GM18861 (cell line): ENCODE measurements at regions not wholly inside any gene's neighbourhood (a gene's known extent, or its start where the extent isn't known, plus 50 kb on each side); places are given as distances from the start of the nearest gene placed in this dataset.
"Not testable (repeated sequence)": the region's sequence is repeated elsewhere in the genome, so short reads cannot be mapped to it uniquely, and the experiment has no call there.

Source experiments
- ATAC-seq: cut with Tn5 transposase; IDR thresholded peaks from one replicate; pipeline ENCODE4 v1.9.1; 2021; ENCODE audit not compliant: unreplicated experiment

DNA sequence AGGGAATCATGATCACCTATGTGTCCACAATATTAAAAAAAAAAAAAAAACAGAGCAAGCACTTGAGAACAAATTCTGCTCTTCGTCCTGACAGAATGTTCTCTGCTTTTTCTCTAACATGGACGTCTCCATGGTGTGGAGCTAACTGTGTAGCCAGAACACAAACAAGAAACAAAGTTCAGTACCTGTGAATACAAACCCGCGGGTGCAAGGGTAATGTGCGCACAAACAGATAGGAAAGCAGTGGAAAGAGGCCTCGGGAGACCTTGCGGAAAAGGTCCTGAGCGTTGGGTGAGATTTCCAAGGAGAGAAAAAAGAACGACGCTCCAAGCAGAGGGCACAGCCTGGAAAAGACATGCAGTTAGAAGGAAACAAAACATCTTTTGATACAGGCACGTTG is 92.0 kb upstream of the TBL1X start:
- ATAC-seq = no peak

DNA sequence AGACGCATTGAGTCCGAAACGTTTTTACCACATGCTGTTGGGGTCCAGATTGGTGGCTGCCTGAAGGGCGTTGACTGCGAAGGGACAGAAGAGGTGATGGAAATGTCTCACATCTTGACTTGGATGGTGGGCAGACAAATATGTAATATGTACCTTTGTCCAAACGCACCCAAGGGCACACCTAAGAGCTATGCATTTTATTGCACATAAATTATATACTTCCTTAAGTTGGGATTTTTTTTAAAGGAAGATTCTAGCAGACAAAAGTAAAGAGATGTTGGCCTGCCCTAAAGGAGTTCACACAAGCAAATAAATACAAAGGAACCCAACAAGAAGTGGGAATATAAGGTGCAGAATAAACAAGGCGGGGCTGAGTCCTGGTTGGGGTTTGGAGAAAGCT is 91.1 kb upstream of the TBL1X start:
- ATAC-seq = no peak

DNA sequence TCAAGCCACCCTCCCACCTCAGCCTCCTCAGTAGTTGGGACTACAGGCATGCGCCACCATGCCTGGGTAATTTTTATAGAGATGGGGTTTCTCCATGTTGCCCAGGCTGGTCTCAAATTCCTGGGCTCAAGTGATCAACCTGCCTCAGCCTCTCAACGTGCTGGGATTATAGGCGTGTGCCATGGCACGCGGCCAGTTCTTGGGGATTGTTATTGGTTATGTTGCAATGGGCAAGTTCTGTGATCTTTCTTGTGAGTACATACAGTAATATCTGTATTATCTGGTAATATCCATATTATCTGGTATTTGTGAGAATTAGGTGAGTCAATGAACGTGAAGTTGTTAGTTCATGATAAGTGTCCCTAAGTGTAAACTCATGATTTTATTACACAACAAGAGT is 90.3 kb upstream of the TBL1X start:
- ATAC-seq = no peak

DNA sequence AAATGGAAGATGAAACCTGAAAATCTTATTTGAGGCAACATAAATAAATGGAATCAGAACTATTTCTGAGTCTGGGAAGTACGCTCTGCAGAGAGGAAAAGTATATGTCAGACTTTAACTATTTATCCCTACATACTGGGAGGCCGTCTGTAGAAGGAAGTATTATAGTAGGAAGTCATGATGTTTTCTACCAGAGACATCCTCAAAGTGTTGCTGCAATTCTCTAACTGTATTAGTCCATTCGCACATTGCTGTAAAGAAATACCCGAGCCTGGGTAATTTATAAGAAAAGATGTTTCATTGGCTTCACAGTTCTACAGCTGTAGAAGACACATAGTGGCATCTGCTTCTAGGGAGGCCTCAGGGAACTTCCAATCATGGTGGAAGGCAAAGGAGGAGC is 88.7 kb upstream of the TBL1X start:
- no peak for ATAC-seq

DNA sequence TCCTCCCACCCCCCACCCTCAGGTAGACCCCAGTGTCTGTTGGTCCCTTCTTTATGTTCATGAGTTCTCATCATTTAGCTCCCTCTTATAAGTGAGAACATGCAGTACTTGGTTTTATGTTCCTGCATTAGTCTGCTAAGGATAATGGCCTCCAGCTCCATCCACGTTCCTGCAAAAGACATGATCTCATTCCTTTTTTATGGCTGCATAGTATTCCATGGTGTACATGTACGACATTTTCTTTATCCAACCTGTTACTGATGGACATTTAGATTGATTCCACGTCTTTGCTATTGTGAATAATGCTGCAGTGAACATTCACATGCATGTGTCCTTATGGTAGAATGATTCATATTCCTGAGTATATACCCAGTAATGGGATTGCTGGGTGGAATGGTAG is 87.6 kb upstream of the TBL1X start:
- ATAC-seq = not testable (repeated sequence)

DNA sequence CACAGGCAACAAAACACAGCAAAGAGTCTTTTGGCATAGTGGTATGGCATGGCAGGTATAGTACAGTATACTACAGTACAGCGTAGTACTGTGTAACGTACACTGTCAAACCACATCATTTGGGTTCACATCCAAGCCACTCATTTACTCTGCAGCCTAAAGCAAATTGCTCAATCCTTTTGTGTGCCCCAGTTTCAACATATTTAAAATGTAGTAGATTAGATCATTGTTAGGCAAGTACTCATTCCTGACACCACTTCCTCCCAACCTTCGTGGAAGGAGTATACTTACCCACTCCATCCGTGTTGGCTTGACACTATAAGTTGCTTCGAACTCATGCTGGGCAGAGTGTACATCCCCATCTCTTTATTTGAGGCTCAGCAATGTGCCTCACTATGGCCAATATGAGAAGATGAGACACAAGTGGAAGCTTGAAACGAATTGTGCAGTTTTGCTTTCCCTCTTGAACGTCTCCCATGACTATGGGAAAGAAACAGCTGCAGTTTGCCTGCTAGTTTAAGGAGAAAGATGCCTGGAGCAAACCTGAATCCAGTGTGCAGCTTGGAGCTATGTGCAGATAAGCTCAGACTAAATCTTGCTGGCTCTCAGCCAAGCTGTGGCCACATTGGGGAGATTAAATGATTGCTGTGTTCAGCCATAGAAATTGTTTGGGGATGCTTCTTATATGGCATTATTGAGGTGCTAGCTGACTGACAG is 85.7 kb upstream of the TBL1X start:
- no peak for ATAC-seq

DNA sequence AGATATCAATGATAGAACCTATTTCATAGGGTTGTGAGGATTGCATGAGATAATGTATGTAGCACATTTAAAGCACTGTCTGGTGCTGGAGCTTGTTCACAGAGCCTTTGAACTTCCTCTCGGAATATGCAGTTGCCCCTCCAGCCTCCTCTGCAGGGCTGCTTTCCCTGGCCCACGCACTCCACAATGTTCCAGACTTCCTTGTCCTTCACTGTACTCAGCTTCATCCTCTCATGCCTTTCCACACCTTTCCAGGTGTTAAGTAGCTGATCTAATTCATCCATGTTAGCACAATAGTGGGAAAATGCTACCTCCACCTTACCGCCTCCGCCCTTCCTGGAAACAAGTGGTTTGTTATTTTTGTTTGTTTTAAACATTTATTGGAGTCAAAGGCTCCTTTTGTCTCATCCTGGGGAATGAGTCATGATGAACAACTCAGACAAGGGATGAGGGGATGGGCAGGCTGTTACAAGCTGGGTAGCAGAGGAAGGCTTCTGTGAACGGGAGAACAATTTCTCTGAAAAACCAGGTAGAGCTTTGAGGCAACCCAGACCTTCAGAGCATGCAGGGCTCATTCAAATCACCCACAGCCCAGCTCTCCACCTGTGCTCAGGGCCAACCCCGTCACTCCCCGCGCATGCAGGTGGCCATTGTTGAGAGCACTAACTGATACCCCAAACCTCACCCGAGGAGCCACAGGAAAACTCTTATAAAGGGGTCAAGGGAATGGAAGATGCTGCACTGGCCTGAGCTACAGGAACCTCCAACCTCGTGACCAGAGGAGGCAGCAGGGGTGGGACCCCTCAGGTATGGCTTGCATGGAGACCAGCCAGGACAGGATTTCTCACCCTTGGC is 84.9 kb upstream of the TBL1X start:
- no peak for ATAC-seq

DNA sequence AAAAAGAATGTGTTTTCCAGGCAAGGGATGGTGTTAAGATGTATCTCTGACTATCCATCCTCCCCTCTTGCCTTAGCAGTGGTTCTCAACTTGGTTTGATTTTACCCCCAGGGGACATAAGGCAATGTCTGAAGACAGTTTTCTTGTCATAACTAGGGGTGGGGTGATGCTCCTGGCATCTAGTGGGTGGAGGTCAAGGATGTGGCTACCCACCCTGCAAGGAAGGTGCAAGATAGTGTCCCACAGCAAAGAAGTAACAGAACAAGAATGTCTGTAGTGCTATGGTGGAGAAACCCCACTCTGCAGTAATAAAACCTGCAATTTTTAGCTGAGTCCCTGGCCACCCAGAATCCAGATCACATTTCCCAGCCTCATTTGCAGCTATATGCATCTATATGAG is 81.2 kb upstream of the TBL1X start:
- ATAC-seq = no peak

DNA sequence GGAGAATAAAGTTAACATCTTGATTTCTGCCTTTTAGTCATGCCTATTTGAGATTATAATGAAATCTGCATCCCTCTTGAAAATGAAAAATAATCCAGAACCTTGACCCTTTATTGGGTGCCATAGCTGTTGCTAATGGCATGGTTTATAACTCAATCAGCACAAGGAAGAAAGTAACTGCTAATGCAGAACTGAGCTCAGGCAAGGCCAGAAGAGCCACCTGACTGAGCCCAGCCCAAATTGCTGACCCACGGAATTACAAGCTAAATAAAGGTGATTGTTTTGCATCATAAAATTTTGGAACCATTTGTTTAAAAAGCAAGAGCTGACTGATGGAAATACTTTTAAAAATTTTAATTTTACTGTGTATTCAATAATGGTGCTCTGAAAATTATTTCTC is 76.4 kb upstream of the TBL1X start:
- no peak for ATAC-seq

DNA sequence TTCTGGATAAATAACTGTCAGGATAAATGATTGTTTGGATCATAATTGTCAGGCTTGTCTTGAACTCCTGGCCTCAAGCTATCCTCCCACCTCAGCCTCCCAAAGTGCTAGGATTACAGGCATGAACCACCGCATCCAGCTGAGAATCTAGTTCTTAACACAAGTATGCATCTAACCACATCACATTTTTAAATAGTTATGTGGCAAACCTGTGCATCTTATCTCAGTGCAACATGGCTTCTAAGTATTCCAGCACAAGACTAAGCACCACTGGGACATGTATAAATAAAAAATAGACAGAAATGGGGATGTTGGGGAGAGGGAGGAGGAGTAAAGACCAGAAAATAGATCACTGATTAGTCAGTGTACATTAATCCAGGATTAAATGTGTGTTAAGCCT is 74.7 kb upstream of the TBL1X start:
- no peak for ATAC-seq

DNA sequence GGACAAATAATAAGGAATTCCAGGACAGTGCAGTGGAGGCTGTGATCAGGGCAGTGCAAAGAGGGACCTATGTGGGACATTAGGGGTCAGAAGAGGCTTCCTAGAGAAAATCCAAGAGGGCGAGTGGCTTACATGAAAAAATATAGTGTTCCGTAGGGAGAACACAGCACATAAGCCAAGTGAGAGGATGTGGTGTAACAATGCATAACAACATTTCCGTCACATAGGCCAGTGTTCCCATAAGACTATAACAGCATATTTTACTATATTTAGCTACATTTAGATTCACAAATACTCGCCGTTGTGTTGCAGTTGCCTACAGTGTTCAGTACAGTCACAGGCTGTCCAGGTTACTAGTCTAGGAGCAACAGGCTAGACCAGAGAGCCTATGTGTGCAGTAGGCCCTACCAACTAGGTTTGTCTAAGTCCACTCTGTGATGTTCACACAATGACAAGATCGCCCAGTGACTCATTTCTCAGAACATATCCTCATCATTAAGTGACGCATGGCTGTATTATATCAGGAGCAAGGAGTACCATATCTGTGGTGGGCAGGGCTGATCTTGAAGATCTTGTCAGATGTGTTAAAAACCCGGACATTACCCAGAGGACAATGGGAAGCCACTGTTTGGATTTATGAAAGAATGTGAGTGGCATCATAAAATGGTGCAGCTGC is 74.0 kb upstream of the TBL1X start:
- ATAC-seq = no peak

DNA sequence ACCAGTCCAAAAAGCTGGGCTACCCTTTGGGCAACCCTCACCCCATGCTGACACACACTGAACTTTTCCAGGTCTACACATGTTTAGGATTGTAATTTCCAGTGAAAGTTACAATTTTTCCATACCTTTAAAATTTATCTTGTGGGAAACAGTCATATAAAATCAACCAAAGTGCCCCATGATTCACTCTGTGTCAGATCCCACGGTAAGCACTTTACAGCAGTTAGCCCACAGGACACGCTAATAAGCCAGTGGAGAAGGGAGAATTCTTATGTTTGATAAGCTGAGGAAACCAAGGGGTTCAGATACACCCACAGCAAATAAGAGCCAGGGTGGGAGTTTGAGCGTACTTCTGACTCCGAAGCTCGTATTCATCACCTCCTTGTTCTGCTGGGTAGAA is 72.4 kb upstream of the TBL1X start:
- no peak for ATAC-seq

DNA sequence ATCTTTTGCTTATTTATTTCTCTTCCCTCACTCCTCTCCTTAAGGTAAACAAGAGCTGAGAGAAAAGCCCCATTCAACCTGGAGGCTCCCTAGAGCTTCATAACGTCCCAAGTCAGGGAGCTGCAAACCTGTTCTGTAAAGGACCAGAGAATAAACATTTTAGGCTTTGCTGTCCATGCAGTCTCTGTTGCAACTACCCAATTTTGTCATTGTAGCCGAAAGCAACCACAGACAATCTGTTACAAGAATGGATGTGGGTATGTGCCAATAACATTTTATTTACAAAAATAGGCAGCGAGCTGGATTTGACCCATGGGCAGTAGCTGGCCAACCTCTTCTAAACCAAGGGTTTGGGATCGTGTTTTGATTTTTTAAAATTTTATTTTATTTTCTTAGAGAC is 71.3 kb upstream of the TBL1X start:
- ATAC-seq = no peak

DNA sequence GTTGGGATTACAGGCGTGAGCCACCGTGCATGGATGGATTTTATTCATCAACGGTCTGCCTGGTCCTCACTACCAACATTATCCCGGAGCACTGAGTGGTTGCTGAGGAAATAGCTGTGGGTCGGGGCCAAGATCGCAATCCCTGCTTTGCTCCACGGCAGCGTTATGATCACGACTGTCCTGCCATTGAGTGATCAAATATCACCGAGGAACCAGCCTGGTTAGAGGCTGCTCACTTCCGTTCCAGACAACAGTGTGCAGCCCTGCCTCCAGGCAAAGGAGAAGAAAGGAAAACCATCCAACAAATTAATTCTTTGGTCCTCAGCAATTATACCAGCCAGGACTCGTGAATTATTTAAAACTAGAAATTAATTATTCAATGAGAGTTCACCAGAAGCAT is 70.6 kb upstream of the TBL1X start:
- no peak for ATAC-seq

DNA sequence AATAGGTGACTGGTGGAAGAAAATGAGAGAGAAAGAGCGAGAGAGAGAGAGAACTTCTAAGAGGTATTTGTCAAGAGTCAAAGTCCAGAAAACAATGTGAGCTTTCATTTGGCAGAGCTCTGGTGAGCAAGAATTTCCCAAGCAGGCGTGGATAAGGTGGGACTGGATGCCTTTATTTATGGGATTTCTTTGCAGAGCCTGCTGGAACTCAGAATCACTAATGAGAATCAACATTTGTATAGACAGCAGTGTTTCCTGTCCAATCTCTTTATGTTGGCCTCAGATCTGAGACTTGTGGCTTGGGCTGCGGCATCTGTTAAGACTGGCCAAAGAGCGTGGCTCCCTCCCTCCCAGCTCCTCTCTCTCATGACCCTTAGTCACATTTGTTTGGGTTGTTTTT is 67.9 kb upstream of the TBL1X start:
- no peak for ATAC-seq

DNA sequence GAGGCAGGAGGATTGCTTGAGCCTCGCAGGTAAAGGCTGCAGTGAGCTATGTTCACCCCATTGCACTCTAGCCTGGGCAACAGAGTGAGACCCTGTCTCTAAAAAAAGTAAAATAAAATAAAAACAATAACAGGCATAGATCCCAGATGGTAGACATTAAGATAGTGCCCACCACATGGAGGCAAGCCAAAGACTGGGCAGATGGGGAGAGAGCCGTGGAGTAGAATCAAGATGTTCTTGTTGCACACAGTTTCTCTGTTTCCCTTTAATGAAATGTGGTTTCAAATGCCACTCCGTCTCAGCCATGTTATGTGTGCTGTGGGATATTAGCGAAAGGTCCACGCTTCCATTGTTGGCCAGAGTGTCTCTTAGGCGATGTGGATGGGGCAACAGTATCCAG is 63.8 kb upstream of the TBL1X start:
- ATAC-seq = no peak

DNA sequence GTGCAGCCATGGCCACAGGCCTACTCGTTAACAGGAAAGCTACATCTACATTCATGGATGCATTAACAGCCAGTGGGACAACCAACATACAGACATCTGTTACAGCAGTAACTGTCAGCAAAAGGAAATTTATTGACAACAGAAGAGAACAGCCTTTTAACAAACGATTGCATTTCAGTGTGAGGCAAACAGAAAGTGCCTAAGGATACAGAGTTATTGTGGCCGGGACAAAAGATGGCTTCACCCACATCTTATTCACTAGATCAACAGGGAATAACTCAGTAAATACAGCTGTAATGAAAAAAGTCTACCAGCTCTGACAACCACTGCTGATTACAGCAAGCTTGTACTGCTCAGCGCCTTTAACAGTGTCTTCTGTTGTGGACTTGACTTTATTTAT is 61.5 kb upstream of the TBL1X start:
- no peak for ATAC-seq

DNA sequence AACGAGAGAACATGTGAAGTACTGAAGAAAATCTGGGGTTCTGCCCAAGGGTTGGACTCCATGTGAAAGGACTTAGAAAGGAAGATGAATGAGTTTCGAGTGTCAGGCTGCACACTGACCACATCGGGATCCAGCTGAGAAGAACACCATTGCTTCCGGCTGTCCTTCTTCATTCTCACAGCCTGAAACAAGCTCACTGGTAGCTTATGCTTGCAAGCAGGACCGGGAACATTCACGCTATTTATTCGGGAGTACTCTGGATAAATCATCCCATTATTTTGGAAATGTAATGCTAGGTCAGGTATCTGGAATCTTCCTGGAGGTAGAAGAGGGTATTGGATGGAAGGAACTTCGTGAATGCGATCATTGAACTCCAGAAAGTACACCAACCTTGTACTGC is 59.2 kb upstream of the TBL1X start:
- not testable (repeated sequence) for ATAC-seq

DNA sequence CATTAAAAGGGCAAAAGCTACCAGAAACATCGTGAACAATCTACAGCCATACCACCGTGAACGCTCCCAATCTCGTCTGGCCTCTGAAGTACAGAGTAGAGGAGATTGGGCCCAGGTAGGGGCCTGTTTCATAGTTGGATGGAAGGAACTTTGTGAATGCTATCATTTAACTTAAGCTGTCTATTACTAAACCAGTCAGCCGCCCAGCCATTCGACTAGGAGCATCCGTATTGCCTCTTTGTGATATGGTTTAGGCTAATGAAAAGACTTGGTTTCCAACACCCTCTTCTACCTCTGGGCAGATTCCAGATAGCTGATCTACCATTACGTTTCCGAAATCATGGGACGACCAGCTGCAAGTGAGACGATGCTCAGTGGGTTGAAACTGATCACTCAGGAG is 54.0 kb upstream of the TBL1X start:
- not testable (repeated sequence) for ATAC-seq

DNA sequence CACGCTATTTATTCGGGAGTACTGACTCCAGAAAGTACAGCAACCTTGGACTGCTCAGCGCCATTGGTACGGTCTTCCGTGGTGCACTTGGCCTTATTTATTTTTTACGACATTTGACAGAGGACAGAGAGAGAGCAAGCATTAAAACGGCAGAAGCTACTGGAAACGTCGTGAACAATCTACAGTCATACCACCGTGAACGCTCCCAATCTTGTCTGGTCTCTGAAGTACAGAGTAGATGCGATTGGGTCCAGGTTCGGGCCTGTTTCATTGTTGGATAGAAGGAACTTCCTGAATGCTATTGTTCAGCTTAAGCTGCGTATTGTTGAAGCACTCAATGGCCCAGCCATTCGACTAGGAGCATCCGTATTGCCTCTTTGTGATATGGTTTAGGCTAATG is 53.2 kb upstream of the TBL1X start:
- not testable (repeated sequence) for ATAC-seq

DNA sequence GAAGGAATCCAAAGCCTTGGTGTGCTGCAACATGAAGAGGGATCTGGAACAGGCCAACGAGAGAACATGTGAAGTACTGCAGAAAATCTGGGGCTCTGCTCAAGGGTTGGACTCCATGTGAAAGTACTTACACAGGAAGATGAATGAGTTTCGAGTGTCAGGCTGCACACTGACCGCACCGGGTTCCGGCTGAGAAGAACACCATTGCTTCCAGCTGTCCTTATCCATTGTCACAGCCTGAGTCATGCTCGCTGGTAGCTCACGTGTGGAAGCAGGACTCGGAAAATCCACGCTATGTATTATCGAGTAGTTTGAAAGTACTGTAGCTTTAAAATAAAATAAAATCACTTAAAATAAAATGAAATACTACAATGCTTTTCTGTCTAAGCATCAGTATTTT is 50.4 kb upstream of the TBL1X start:
- no peak for ATAC-seq
